Peyer's patch (tissue), 4 donors: ENCODE measurements at regions not wholly inside any gene's neighbourhood (a gene's known extent, or its start where the extent isn't known, plus 50 kb on each side); places are given as distances from the start of the nearest gene placed in this dataset.

Experiments
- DNase-seq, 3 donors: peaks; one replicate each; pipeline ENCODE4 v3.0.0-alpha.2; 2017 to 2019
- H3K27ac ChIP-seq, 4 donors: fragments of 200-600 bp; sonication (generic); one replicate each; pipeline ENCODE4 v1.5.1; 2016 to 2019
- H3K27me3 ChIP-seq, 2 donors: fragments of 200-600 bp; sonication (generic); one replicate each; pipeline ENCODE4 v1.5.1; 2019
- H3K36me3 ChIP-seq, 3 donors: fragments of 200-600 bp; sonication (generic); one replicate each; pipeline ENCODE4 v1.5.1; 2016 to 2019
- H3K4me1 ChIP-seq, 4 donors: fragments of 200-600 bp; sonication (generic); one replicate each; pipeline ENCODE4 v1.5.1; 2016 to 2019
- H3K4me3 ChIP-seq, 4 donors: fragments of 200-600 bp; sonication (generic); 1 replicate in 3 of 4; 2 replicates in 1 of 4; pipeline ENCODE4 v1.5.1; 2016 to 2019; ENCODE audit warnings: mild to moderate bottlenecking in 1 of 4
- H3K9me3 ChIP-seq, 4 donors: fragments of 200-600 bp; sonication (generic); one replicate each; pipeline ENCODE4 v1.5.1; 2016 to 2019; ENCODE audit warnings: mild to moderate bottlenecking in 1 of 4
- POLR2A ChIP-seq, 2 donors: fragments of 450-650 bp; IDR thresholded peaks; one replicate each; pipeline ENCODE4 v1.5.1; 2017; ENCODE audit warnings: antibody characterized with exemption in 2 of 2, mild to moderate bottlenecking in 2 of 2, moderate library complexity in 2 of 2
- TF ChIP-seq, protein P1 (sequence below), 6 experiments: fragments of 450-650 bp in 4 of 6; fragments of 200-600 bp in 2 of 6; sonication (generic) in 1 of 6; IDR thresholded peaks; one replicate each; pipeline ENCODE4 v1.5.1; 2017 to 2019; ENCODE audit warnings: antibody characterized with exemption in 6 of 6, mild to moderate bottlenecking in 3 of 6, moderate library complexity in 1 of 6

DNA sequence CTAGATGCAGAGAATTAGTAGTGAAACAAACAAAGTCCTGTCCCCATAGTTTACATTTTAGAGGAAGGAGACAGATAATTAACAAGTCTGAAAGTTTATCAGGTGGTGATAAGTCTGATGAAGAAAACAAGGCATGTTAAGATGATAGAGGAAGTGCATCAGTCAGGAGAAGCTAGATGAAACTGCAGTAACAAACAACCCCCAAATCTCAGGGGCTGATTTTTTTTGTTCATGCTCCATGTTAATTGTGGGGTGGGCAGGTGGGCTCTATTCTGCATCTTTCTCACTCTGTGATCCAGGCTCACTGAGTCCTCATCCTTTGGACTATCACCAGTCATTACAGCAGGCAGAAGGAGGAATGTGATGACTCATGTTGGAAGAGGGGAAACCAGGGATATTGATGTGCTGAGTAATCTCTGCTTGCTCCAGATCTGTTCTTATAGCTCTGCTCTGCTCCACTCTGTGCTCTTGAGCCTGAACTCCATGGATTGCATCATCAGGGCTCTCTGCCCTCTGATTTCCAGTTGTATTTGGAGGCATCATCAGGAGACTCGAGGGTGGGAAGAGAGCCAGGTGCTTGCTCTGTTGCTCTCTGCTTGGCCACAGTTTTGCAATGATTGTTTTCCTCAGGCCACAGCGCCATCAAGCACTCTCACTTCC lies 166.9 kb downstream of the IER5 start:
- no peak for DNase-seq
- Histone ChIP-seq H3K4me1 (no peaks in the 10 kb centered on the region), H3K9me3 (peaks cover 0 to 3% (median 0%) of the 10 kb centered on the region in 4 donors), H3K27ac (no peak overlapping the region), H3K36me3 (no peaks in the 10 kb centered on the region), H3K4me3 (no peak overlapping the region), H3K27me3 (no peaks in the 10 kb centered on the region)
- TF ChIP-seq, protein P1, sequence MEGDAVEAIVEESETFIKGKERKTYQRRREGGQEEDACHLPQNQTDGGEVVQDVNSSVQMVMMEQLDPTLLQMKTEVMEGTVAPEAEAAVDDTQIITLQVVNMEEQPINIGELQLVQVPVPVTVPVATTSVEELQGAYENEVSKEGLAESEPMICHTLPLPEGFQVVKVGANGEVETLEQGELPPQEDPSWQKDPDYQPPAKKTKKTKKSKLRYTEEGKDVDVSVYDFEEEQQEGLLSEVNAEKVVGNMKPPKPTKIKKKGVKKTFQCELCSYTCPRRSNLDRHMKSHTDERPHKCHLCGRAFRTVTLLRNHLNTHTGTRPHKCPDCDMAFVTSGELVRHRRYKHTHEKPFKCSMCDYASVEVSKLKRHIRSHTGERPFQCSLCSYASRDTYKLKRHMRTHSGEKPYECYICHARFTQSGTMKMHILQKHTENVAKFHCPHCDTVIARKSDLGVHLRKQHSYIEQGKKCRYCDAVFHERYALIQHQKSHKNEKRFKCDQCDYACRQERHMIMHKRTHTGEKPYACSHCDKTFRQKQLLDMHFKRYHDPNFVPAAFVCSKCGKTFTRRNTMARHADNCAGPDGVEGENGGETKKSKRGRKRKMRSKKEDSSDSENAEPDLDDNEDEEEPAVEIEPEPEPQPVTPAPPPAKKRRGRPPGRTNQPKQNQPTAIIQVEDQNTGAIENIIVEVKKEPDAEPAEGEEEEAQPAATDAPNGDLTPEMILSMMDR (IDR thresholded peaks at IDR 0.05), result no peak
- no peak for TF ChIP-seq POLR2A (IDR thresholded peaks at IDR 0.05)

DNA sequence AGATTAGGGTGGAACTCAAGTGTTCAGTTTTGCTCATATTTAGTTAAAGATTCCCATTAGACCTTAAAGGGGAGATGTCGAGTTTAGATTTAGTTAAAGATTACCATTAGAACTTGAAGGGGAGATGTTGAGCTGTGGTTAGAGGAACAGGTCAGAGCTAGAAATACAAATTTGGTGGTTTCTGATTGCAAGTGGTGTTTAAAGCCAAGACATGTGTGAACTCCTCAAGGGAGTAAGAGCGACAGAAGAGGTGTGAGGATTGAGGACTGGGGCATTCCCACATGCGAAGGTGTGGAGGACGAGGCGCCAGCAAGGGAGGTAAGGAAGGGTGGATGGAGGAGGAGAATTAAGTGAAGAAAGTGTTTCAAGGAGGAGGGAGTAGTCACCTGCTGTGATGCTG lies 168.6 kb downstream of the IER5 start:
- H3K27me3 ChIP-seq, result no peaks in the 10 kb centered on the region
- no peaks in the 10 kb centered on the region for H3K36me3 ChIP-seq
- no peak for DNase-seq
- no peaks in the 10 kb centered on the region for H3K4me1 ChIP-seq
- TF ChIP-seq, protein P1 (IDR thresholded peaks at IDR 0.05), result no peak
- TF ChIP-seq POLR2A (IDR thresholded peaks at IDR 0.05), result no peak
- no peak overlapping the region for H3K4me3 ChIP-seq
- peaks cover 0 to 3% (median 0%) of the 10 kb centered on the region in 4 donors for H3K9me3 ChIP-seq
- no peak overlapping the region for H3K27ac ChIP-seq

DNA sequence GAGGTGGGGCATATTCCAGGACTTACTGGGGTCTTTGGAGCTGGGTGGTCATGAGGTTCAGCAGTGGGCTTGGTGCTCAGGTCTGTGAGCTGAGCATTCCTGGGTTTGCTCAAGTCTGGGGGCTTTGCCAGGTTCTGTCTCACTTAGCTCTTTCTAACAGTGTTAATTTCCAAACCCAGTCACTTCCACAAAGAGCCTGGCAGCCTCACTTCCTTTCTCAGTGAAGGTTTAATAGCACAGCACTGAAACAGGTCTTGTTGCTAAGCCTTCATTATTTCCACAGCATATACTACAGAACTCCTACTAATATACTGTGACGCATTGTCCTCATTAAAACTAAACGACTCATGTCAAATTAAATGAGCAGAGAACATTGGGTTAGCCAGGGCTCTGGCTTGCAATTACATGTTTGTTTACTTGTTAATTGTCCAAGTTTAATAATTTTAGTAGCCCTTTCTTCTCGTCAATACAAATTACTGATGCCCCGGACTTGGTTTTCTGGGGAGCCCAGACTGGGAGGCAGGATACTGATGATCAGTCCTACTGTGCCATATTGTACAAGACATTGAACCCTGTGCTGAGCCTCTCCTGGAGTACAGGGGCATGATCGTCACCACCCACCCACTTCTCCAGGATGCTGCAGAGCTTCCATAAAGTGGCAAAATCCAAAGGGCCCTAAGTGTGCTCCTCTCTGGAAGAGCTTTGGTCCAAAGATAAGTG lies 170.7 kb downstream of the IER5 start:
- H3K27ac ChIP-seq, result no peak overlapping the region

DNA sequence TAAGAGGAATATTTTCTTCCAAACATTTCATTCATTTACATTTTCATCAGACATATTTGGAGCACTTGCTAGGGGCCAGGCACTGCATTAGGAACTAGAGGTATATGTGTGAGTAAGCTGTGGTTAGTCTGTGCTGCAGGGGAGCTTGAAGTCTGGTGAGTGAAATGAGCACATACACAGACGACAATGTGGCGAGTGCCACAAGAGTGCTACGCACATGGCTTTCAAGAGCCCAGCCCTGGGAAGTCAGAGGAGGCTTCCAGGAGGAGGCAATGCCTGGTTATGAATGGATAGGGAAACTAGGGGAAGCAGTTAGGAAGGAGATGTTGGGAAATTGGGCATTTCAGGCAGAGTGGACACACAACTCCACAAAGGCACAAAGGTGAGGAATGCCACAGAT lies 171.8 kb downstream of the IER5 start:
- no peaks in the 10 kb centered on the region for H3K4me1 ChIP-seq
- H3K4me3 ChIP-seq, result no peak overlapping the region
- H3K27ac ChIP-seq, result no peak overlapping the region
- no peak for DNase-seq
- H3K9me3 ChIP-seq, result peaks cover 0 to 3% (median 0%) of the 10 kb centered on the region in 4 donors
- H3K36me3 ChIP-seq, result no peaks in the 10 kb centered on the region
- H3K27me3 ChIP-seq, result no peaks in the 10 kb centered on the region
- TF ChIP-seq, protein P1 (IDR thresholded peaks at IDR 0.05), result no peak
- TF ChIP-seq POLR2A (IDR thresholded peaks at IDR 0.05), result no peak

More for the DNA sequence above, 170.7 kb downstream of the IER5 start:
- peaks cover 0 to 3% (median 0%) of the 10 kb centered on the region in 4 donors for H3K9me3 ChIP-seq
- TF ChIP-seq POLR2A (IDR thresholded peaks at IDR 0.05), result no peak
- TF ChIP-seq, protein P1 (IDR thresholded peaks at IDR 0.05), result no peak
- H3K36me3 ChIP-seq, result no peaks in the 10 kb centered on the region
- no peaks in the 10 kb centered on the region for H3K4me1 ChIP-seq
- H3K4me3 ChIP-seq, result no peak overlapping the region
- no peak for DNase-seq
- H3K27me3 ChIP-seq, result no peaks in the 10 kb centered on the region

DNA sequence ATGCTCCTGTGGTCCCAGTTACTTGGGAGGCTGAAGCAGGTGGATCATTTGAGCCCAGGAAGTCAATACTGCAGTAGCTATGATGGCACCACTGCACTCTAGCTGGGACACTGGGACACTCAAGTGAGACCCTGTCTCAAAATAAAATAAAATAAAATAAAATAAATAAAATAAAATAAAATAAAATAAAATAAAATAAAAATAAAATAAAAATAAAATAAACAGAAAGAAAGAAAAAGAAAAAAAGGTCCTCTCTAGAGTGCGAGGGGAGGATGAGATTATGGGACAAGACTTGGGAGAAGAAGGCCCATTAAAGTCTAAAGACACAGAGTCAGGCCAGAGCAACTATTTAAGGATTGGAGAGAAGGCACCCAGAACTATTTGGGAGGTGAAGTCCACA lies 172.5 kb downstream of the IER5 start:
- H3K36me3 ChIP-seq, result no peaks in the 10 kb centered on the region
- no peaks in the 10 kb centered on the region for H3K9me3 ChIP-seq
- TF ChIP-seq, protein P1 (IDR thresholded peaks at IDR 0.05), result no peak
- TF ChIP-seq POLR2A (IDR thresholded peaks at IDR 0.05), result no peak
- H3K27me3 ChIP-seq, result no peaks in the 10 kb centered on the region
- no peak overlapping the region for H3K4me3 ChIP-seq
- H3K27ac ChIP-seq, result no peak overlapping the region
- no peak for DNase-seq
- H3K4me1 ChIP-seq, result no peaks in the 10 kb centered on the region
